HFF-Myc (cell line): ENCODE measurements at regions not wholly inside any gene's neighbourhood (a gene's known extent, or its start where the extent isn't known, plus 50 kb on each side); places are given as distances from the start of the nearest gene placed in this dataset.

Source experiments
- DNase-seq: peaks from one replicate; pipeline ENCODE4 v3.0.0-alpha.2; 2011; ENCODE audit warnings: low read depth; ENCODE audit errors: extremely low read depth
- H3K4me3 ChIP-seq: replicated peaks from 2 replicates; pipeline ENCODE4 v1.5.1; 2011; ENCODE audit warnings: low read depth, mild to moderate bottlenecking, control low read depth, low read length
- TF ChIP-seq, protein P1 (sequence below): IDR thresholded peaks from 2 replicates; pipeline ENCODE4 v1.5.1; 2012; ENCODE audit warnings: mild to moderate bottlenecking, low read depth, low read length, control low read depth; ENCODE audit errors: missing control alignments

DNA sequence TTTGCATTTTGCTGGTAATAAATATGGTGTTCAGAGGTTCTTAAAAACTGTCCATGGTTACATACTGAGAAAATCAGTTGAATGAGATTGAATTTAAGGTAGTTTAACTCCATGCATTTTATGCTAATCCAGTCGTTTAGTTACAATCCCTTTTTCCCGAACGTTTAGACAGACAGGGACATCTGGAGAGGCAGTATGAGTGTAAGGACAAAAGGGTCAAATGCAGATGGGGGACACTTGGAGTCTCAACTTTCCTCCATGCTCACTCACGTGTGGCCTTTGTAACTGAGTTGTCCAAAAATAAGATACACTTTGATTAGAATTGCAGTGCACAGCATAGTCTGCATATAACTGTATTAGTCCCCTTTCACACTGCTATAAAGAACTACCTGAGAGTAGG lies 63.9 kb downstream of the RDH14 start:
- TF ChIP-seq, protein P1, sequence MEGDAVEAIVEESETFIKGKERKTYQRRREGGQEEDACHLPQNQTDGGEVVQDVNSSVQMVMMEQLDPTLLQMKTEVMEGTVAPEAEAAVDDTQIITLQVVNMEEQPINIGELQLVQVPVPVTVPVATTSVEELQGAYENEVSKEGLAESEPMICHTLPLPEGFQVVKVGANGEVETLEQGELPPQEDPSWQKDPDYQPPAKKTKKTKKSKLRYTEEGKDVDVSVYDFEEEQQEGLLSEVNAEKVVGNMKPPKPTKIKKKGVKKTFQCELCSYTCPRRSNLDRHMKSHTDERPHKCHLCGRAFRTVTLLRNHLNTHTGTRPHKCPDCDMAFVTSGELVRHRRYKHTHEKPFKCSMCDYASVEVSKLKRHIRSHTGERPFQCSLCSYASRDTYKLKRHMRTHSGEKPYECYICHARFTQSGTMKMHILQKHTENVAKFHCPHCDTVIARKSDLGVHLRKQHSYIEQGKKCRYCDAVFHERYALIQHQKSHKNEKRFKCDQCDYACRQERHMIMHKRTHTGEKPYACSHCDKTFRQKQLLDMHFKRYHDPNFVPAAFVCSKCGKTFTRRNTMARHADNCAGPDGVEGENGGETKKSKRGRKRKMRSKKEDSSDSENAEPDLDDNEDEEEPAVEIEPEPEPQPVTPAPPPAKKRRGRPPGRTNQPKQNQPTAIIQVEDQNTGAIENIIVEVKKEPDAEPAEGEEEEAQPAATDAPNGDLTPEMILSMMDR, result no peak
- DNase-seq, result no peak
- no peak overlapping the region for H3K4me3 ChIP-seq

DNA sequence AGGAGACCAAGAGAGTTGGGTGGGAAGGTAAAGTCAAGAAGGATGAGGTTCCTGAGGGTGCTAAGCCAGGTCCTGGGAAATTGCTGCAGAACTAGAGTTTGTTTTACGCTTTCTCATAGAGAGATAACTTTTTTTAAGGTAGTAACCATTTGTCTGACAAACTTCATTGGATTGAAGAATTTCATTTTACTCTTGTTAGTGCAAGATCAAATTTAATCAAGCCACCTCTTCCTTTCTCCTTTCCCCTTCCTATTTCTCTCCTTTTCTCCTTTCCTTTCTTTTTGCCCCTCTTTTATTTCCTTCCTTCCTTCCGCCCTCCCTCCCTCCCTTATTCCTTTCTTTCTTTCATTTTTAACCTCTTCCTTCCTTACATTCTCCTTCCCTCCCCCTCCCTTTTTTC lies 65.4 kb downstream of the RDH14 start:
- H3K4me3 ChIP-seq, result no peak overlapping the region
- TF ChIP-seq, protein P1, result no peak
- no peak for DNase-seq

DNA sequence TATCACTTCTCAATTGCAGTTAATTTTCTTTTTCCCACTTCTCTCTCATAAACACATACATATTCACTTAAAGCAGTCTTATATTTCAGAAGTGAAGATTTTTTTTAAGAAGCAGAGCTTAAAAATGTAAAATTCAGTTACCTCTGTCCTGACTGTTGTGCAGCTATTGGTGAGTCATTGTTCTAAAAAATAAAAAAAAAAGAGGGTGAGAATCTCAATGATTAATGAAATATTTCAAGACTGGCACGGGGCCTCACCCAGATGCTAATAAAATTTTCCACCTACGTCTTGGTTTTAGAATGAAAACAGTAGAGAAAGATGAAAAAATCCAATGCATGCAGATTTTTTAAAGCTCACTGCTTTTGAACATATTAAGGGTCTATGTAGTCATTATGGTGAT lies 67.7 kb downstream of the RDH14 start:
- no peak overlapping the region for H3K4me3 ChIP-seq
- no peak for DNase-seq
- TF ChIP-seq, protein P1, result no peak

DNA sequence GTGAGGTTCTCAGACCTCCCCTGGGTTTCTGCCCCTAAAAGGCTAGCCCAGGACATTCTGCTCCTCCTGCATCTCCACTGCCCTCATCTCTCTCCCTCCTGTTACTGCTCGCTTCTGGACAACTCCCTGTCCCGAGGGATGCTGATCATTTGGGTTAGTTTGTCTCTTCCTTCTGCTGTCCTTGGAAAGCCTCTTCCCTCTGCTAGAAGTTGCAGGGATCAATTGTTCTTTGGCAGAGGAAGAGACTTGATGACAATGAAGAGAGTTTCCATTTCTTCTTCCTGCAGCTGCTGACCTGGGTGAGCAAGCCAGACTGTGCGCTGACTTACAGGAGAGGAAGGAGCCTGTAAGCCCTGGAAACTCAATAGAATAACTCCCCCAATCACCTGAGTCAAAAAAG lies 68.9 kb downstream of the RDH14 start:
- no peak overlapping the region for H3K4me3 ChIP-seq
- DNase-seq, result no peak
- TF ChIP-seq, protein P1, result no peak

DNA sequence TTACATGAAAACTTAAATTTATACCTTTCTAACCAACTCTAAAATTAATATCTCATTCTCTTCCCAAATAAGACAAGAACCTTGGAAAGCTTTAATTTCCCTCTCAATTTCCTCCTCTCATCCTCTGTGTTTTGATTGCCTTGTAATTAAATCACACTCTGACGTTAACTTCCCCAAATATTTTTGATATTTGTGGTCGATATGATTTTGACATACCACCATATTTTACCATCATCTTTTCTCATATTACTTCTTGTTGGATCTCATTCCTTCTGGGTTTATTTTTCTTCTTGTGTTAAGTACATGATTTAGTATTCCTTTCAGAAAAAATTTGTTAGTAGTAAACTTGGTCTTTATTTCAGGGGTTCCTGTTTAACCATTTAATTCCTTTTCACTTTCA lies 69.6 kb downstream of the RDH14 start:
- TF ChIP-seq, protein P1, result no peak
- H3K4me3 ChIP-seq, result no peak overlapping the region
- no peak for DNase-seq

DNA sequence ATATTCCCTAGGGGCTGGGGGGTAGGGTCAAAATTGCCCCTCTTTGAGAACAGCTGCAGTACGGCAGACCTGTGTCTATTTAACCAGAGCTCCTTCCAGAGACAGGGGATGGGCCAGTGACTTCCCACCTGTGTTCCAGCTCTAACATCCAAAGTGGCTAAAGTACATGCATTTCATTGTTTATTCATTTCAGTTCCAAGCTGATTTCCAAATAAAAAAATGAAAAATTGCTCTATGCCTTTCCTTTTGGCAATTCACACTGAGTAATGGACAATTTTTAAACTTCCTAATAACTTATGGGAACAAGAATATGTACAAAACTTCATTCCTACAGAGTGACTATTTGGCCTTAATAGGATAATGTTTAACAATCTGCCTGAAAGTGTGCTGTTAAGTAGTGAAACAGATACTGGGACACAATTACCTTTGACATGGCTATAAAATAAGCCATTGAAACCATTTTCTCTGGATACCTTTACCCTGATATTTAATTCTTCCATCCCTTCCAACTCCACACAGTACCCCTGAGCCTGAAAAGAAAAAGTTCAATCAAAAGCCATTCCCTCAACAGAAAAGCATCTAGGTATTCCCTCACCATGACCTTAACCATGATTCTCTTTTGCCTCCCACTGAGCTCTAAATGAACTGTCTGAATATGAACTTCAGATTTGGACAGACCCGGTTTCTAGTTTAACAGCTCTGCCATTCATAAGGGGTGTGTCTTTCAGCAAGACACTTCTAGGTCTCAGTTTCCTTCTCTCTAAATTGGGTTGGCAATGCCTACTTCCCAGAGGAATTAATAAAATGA lies 73.1 kb downstream of the RDH14 start:
- H3K4me3 ChIP-seq, result no peak overlapping the region
- TF ChIP-seq, protein P1, result no peak
- DNase-seq, result no peak

DNA sequence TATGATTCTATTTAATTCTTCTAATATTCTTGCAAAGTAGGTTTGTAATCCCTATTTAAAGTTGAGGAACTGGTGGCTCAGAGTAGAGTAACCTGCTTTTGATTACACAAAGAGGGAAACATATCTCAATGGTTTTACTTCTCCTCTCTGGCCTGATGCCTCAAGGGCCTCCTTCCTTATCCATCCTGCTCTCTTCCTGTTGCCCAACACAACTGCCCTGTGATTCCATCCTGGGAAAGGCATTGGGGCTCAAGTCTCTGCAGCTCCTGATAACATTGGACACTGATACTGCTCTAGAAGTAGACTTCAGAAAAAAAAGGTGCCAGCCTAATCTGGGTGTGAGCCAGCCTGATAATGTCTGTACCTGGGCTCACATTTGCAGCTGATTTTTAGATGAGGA lies 75.8 kb downstream of the RDH14 start:
- no peak overlapping the region for H3K4me3 ChIP-seq
- no peak for DNase-seq
- TF ChIP-seq, protein P1, result no peak
